Spleen (tissue), 7 donors: ENCODE measurements at regions not wholly inside any gene's neighbourhood (a gene's known extent, or its start where the extent isn't known, plus 50 kb on each side); places are given as distances from the start of the nearest gene placed in this dataset.
"Not testable (repeated sequence)": the region's sequence is repeated elsewhere in the genome, so short reads cannot be mapped to it uniquely, and the experiment has no call there.

Experiments used
- POLR2A ChIP-seq, 3 donors: fragments of 450-650 bp; IDR thresholded peaks; one replicate each; pipeline ENCODE4 v1.5.1; 2017; ENCODE audit warnings: antibody characterized with exemption in 3 of 3, mild to moderate bottlenecking in 1 of 3
- POLR2AphosphoS5 ChIP-seq, 3 donors: sonication (generic); formaldehyde crosslinking; IDR thresholded peaks; one replicate each; pipeline ENCODE4 v1.5.1; 2017; ENCODE audit warnings: antibody characterized with exemption in 3 of 3
- TF ChIP-seq, protein P1 (sequence below), 11 experiments: fragments of 200-600 bp in 7 of 11; fragments of 450-650 bp in 4 of 11; sonication (generic) in 4 of 11; IDR thresholded peaks in 8 of 11; conservative IDR thresholded peaks in 3 of 11; 1 replicate in 7 of 11; 2 replicates in 4 of 11; pipeline versions ENCODE4 v1.4.0 to v1.8.0; 2016 to 2021; ENCODE audit warnings: antibody characterized with exemption in 11 of 11, inconsistent platforms in 4 of 11, mild to moderate bottlenecking in 1 of 11
- donor health status: DM: no; HTN: no; CAD: no; lungs with moderate emphysema.
- donor health status: DM: no; HTN: no; CAD: no.
- donor health status: DM: no; HTN: no; CAD: no.

DNA sequence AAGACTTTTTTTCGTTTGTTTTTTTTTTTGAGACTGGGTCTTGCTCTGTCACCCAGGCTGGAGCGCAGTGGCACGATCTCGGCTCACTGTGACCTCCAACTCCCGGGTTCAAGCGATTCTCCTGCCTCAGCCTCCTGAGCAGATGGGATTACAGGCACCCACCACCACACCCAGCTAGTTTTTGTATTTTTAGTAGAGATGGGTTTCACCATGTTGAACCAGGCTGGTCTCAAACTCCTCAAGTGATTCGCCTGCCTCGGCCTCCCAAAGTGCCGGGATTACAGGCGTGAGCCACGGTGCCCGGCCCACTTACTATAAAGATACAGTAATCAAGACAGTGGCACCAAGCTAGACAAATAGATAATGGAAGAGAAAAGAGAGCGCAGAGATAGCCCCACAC lies 162.3 kb downstream of the CTTN start:
- TF ChIP-seq, protein P1, sequence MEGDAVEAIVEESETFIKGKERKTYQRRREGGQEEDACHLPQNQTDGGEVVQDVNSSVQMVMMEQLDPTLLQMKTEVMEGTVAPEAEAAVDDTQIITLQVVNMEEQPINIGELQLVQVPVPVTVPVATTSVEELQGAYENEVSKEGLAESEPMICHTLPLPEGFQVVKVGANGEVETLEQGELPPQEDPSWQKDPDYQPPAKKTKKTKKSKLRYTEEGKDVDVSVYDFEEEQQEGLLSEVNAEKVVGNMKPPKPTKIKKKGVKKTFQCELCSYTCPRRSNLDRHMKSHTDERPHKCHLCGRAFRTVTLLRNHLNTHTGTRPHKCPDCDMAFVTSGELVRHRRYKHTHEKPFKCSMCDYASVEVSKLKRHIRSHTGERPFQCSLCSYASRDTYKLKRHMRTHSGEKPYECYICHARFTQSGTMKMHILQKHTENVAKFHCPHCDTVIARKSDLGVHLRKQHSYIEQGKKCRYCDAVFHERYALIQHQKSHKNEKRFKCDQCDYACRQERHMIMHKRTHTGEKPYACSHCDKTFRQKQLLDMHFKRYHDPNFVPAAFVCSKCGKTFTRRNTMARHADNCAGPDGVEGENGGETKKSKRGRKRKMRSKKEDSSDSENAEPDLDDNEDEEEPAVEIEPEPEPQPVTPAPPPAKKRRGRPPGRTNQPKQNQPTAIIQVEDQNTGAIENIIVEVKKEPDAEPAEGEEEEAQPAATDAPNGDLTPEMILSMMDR (IDR thresholded peaks at IDR 0.05 in 8 of 11, conservative IDR thresholded peaks at IDR 0.05 in 3 of 11), result not testable (repeated sequence)
- TF ChIP-seq POLR2A, POLR2AphosphoS5 (IDR thresholded peaks at IDR 0.05): not testable (repeated sequence)
